Gastroesophageal sphincter (tissue), 3 donors: ENCODE measurements at regions not wholly inside any gene's neighbourhood (a gene's known extent, or its start where the extent isn't known, plus 50 kb on each side); places are given as distances from the start of the nearest gene placed in this dataset.

ENCODE experiments used
- CTCF ChIP-seq, 4 experiments: fragments of 200-600 bp in 2 of 4; fragments of 450-650 bp in 2 of 4; sonication (generic) in 1 of 4; IDR thresholded peaks; one replicate each; pipeline ENCODE4 v1.5.1; 2017 to 2019; ENCODE audit warnings: antibody characterized with exemption in 4 of 4, mild to moderate bottlenecking in 2 of 4, moderate library complexity in 2 of 4
- POLR2AphosphoS5 ChIP-seq: sonication (generic); formaldehyde crosslinking; IDR thresholded peaks from one replicate; pipeline ENCODE4 v1.6.1; 2017; ENCODE audit warnings: antibody characterized with exemption

- TF ChIP-seq POLR2AphosphoS5 (no peak), CTCF (IDR thresholded peaks at IDR 0.05) (no peak)
These were observed 62.9 kb upstream of the URI1 start for GRCh38 chr19:29878973-29879654.
